ENCODE measurements at regions not wholly inside any gene's neighbourhood (a gene's known extent, or its start where the extent isn't known, plus 50 kb on each side); places are given as distances from the start of the nearest gene placed in this dataset.

GRCh38 chr10:62511238-62511637 is 137.1 kb downstream of the ZNF365 start:
- TF ChIP-seq POLR2A (IDR thresholded peaks at IDR 0.05; ENCODE audit: low read depth, low read length): no peak
- no peak for TF ChIP-seq SPI1 (IDR thresholded peaks at IDR 0.05; ENCODE audit: low read depth, low read length)
- no peak for TF ChIP-seq PAX5 (IDR thresholded peaks at IDR 0.05; ENCODE audit: insufficient read depth, low read length, severe bottlenecking)
- no peak for TF ChIP-seq POU2F2 (IDR thresholded peaks at IDR 0.05; ENCODE audit: low read depth, low read length)
- TF ChIP-seq POLR2AphosphoS5 (IDR thresholded peaks at IDR 0.05; ENCODE audit: low read depth, low read length): no peak
- TF ChIP-seq TAF1 (IDR thresholded peaks at IDR 0.05; ENCODE audit: low read depth, low read length): no peak
- DNase-seq (ENCODE audit: insufficient read length, low spot score): no peak
- no peak for FAIRE-seq

DNA sequence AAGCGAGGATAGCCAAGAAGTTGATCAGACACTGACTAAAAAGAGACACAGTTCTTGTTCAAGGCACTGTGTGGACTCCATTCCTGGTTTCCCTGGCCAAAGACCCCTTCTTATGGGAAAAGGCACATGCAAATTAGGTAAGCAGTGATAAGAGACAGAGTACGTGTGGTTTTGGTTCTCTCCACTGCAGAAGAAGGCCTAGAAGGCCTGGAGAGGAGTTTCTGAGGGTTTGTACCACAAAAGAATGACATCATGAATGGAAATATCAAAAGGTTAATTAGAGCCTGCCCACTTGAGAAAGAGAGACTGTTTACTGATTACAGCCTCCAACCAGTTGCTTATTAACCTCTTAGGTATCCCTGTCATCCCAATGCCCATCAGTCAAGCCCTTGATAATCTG is 137.5 kb downstream of the ZNF365 start:
- FAIRE-seq: peak; percentile 5
- DNase-seq (ENCODE audit: insufficient read length, low spot score): no peak
- TF ChIP-seq POU2F2 (IDR thresholded peaks at IDR 0.05; ENCODE audit: low read depth, low read length) (peak; percentile 45; the same call in 1 of the 2 replicates), PAX5 (IDR thresholded peaks at IDR 0.05; ENCODE audit: insufficient read depth, low read length, severe bottlenecking) (no peak)

DNA sequence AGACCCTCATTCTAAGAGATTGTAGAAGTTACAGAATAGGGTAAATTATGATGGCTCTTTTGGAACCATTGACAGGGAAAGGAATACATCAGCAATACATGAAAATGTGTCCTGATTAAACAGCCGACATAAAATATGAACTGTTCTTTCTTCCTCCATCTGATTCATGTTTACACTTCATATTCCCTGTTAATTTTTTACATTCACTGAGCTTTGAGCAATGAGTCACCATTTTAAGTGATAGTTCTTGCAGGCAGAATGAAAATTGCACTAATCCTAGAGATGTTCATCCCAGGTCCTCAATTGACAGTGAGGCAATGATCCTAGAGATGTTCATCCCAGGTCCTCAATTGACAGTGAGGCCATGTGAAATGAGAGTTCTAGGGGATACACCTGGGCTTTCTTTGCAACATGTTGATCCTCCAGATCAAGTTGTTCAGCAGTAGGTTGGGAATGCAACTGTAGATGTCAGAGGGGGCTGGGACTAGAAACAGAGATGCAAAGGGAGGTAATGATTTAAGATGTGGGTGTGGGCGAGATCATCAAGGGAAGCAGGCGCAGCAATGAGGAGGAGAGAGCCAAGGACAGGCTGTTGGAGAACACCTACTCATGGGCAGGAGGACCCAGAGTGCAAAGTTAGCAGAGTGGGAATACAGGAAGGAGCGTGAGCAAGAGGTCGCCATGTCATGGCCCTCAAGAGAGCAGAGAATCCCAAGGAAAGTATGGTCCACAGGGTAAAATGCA is 138.7 kb downstream of the ZNF365 start:
- TF ChIP-seq PAX5 (IDR thresholded peaks at IDR 0.05; ENCODE audit: insufficient read depth, low read length, severe bottlenecking) (no peak), POLR2A (IDR thresholded peaks at IDR 0.05; ENCODE audit: low read depth, low read length) (no peak), SPI1 (IDR thresholded peaks at IDR 0.05; ENCODE audit: low read depth, low read length) (no peak), TAF1 (IDR thresholded peaks at IDR 0.05; ENCODE audit: low read depth, low read length) (no peak), POLR2AphosphoS5 (IDR thresholded peaks at IDR 0.05; ENCODE audit: low read depth, low read length) (no peak), POU2F2 (IDR thresholded peaks at IDR 0.05; ENCODE audit: low read depth, low read length) (no peak)
- DNase-seq (ENCODE audit: insufficient read length, low spot score) (no peak), FAIRE-seq (no peak)

GRCh38 chr10:62514079-62514693 is 140.0 kb downstream of the ZNF365 start:
- FAIRE-seq: peak; percentile 20

DNA sequence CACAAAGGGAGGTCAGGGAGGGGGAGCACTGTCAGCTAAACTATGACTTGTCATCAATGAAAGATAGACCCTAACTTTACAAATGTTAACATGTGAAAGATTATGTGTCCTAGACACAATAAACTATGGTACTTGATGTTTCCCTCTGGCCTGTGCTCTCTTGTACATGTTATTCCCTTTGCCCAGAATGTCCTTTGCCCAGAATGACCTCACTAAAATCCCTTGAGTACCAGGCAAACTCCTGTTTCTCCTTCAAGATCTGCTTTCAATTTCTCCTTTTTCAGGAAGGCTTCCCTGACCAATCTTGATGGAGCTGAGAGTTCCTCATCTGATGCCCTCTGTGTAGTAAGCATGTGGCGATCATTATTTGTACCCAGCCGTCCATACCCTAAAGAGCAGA is 143.1 kb downstream of the ZNF365 start:
- no peak for FAIRE-seq
- TF ChIP-seq POLR2A (IDR thresholded peaks at IDR 0.05; ENCODE audit: low read depth, low read length) (no peak), POLR2AphosphoS5 (IDR thresholded peaks at IDR 0.05; ENCODE audit: low read depth, low read length) (no peak), SPI1 (IDR thresholded peaks at IDR 0.05; ENCODE audit: low read depth, low read length) (no peak), PAX5 (IDR thresholded peaks at IDR 0.05; ENCODE audit: insufficient read depth, low read length, severe bottlenecking) (no peak), POU2F2 (IDR thresholded peaks at IDR 0.05; ENCODE audit: low read depth, low read length) (no peak), TAF1 (IDR thresholded peaks at IDR 0.05; ENCODE audit: low read depth, low read length) (no peak)
- DNase-seq (ENCODE audit: insufficient read length, low spot score): no peak

More at GRCh38 chr10:62514079-62514693, 140.0 kb downstream of the ZNF365 start:
- DNase-seq (ENCODE audit: insufficient read length, low spot score): no peak
- TF ChIP-seq POLR2AphosphoS5 (IDR thresholded peaks at IDR 0.05; ENCODE audit: low read depth, low read length): no peak

- no peak for TF ChIP-seq PAX5 (IDR thresholded peaks at IDR 0.05; ENCODE audit: insufficient read depth, low read length, severe bottlenecking)
- 0 out of 2 replicates have a peak, but pooled peaks have one; percentile 3 for TF ChIP-seq SPI1 (IDR thresholded peaks at IDR 0.05; ENCODE audit: low read depth, low read length)
- no peak for DNase-seq (ENCODE audit: insufficient read length, low spot score)
- peak; percentile 95 for FAIRE-seq
Measured at GRCh38 chr10:62527019-62527827, 153.1 kb downstream of the ZNF365 start.

DNA sequence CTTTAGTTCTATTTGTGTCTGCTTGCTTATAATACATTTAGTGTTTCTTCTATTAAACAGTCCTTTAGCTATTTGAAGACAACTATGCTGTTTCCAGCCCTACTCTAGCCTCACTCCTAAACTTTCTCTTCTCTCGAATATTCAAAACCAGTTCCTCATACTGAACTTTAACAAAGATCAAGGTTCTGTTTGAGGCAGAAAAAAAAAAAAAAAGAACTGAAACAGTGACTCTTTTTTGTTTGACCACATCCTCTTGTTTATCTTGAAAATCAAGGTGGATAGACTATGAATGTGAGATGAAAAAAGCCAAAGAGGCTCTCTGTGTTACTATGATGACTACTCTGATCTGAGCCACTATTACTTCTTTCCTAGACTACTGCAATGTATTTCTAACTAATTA is 154.3 kb downstream of the ZNF365 start:
- DNase-seq (ENCODE audit: insufficient read length, low spot score) (peak; percentile 32), FAIRE-seq (peak; percentile 80)
- TF ChIP-seq POU2F2 (IDR thresholded peaks at IDR 0.05; ENCODE audit: low read depth, low read length) (no peak), PAX5 (IDR thresholded peaks at IDR 0.05; ENCODE audit: insufficient read depth, low read length, severe bottlenecking) (no peak), TAF1 (IDR thresholded peaks at IDR 0.05; ENCODE audit: low read depth, low read length) (no peak), POLR2A (IDR thresholded peaks at IDR 0.05; ENCODE audit: low read depth, low read length) (0 out of 2 replicates have a peak, but pooled peaks have one; percentile 9), SPI1 (IDR thresholded peaks at IDR 0.05; ENCODE audit: low read depth, low read length) (peak; percentile 93), POLR2AphosphoS5 (IDR thresholded peaks at IDR 0.05; ENCODE audit: low read depth, low read length) (no peak)

GRCh38 chr10:62529396-62529795 is 155.2 kb downstream of the ZNF365 start:
- FAIRE-seq: peak; percentile 33
- no peak for DNase-seq (ENCODE audit: insufficient read length, low spot score)
- TF ChIP-seq TAF1 (IDR thresholded peaks at IDR 0.05; ENCODE audit: low read depth, low read length): no peak
- no peak for TF ChIP-seq POLR2A (IDR thresholded peaks at IDR 0.05; ENCODE audit: low read depth, low read length)
- TF ChIP-seq POLR2AphosphoS5 (IDR thresholded peaks at IDR 0.05; ENCODE audit: low read depth, low read length): no peak
- TF ChIP-seq POU2F2 (IDR thresholded peaks at IDR 0.05; ENCODE audit: low read depth, low read length): no peak
- TF ChIP-seq PAX5 (IDR thresholded peaks at IDR 0.05; ENCODE audit: insufficient read depth, low read length, severe bottlenecking): no peak
- TF ChIP-seq SPI1 (IDR thresholded peaks at IDR 0.05; ENCODE audit: low read depth, low read length): no peak

GRCh38 chr10:62534031-62534430 is 159.9 kb downstream of the ZNF365 start:
- DNase-seq (ENCODE audit: insufficient read length, low spot score) (no peak), FAIRE-seq (no peak)
- TF ChIP-seq POLR2AphosphoS5 (IDR thresholded peaks at IDR 0.05; ENCODE audit: low read depth, low read length): no peak
- no peak for TF ChIP-seq TAF1 (IDR thresholded peaks at IDR 0.05; ENCODE audit: low read depth, low read length)
- no peak for TF ChIP-seq PAX5 (IDR thresholded peaks at IDR 0.05; ENCODE audit: insufficient read depth, low read length, severe bottlenecking)
- no peak for TF ChIP-seq POU2F2 (IDR thresholded peaks at IDR 0.05; ENCODE audit: low read depth, low read length)
- TF ChIP-seq SPI1 (IDR thresholded peaks at IDR 0.05; ENCODE audit: low read depth, low read length): no peak

Data from GM12891 (cell line).